ENCODE measurements at regions not wholly inside any gene's neighbourhood (a gene's known extent, or its start where the extent isn't known, plus 50 kb on each side); places are given as distances from the start of the nearest gene placed in this dataset.

DNA sequence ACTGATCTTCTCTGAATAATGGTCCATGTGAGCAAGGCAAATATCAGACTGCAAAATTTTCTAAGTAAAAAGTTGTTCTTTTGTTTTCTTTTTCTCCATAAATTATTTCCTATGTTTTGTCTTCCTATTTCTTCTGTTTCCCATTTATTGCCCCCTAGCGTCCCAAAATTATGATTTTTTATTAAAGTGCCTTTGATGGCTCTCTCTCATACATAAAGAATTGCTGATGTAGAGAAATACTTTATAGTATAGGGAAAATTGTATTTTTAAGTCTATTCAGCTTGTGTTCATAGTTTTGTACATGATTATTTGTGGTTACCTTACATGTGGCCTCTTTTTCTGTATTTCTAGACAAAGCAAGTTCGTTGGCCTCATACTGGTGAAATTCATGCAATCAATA, 1031.2 kb downstream of the EFNA5 start:
- Histone ChIP-seq H3K9me3 (ENCODE audit: control insufficient read depth in 1 of 2, insufficient read depth in 1 of 2, low read depth in 1 of 2, low read length in 2 of 2) (no peaks in the 10 kb centered on the region), H4K20me1 (ENCODE audit: insufficient read depth) (no peaks in the 10 kb centered on the region), H3K4me2 (ENCODE audit: low read length) (no peak overlapping the region), H3K79me2 (ENCODE audit: insufficient read depth, low read length) (no peaks in the 10 kb centered on the region), H3K9ac (ENCODE audit: low read length) (no peak overlapping the region), H3K4me1 (ENCODE audit: control insufficient read depth in 1 of 2, insufficient read depth in 2 of 2, low read length in 2 of 2) (no peaks in the 10 kb centered on the region), H3K27me3 (ENCODE audit: insufficient read depth, low read length) (no peaks in the 10 kb centered on the region), H3K4me3 (replicated peaks in 1 of 2; ENCODE audit: low read depth in 1 of 2, low read length in 2 of 2) (no peak overlapping the region), H3K27ac (ENCODE audit: low read depth, low read length) (no peak overlapping the region), H3K36me3 (ENCODE audit: control insufficient read depth in 1 of 2, insufficient read depth in 2 of 2, low read length in 2 of 2) (no peaks in the 10 kb centered on the region), H2AFZ (ENCODE audit: low read depth, low read length, poor library complexity, severe bottlenecking) (no peak overlapping the region), H3K9me2 (ENCODE audit: insufficient read depth) (no peaks in the 10 kb centered on the region)
- POLR2A ChIA-PET, result no interaction called here
- RAD21 ChIA-PET (ENCODE audit: low non-redundant PET in 1 of 2, low total read pairs in 2 of 2, uncharacterized antibody in 2 of 2, unreplicated experiment in 2 of 2), result no interaction called here
- ATAC-seq (no peak), DNase-seq (ENCODE audit: low read depth, low spot score) (no peak)
- BruUV-seq (replicated peaks), result no TSS peak
- intact Hi-C loops (cut with micrococcal nuclease), result no loop called here
- no peak for TF ChIP-seq ELF1 (IDR thresholded peaks at IDR 0.05; ENCODE audit: borderline replicate concordance, low read depth)
- TF ChIP-seq, protein P1, sequence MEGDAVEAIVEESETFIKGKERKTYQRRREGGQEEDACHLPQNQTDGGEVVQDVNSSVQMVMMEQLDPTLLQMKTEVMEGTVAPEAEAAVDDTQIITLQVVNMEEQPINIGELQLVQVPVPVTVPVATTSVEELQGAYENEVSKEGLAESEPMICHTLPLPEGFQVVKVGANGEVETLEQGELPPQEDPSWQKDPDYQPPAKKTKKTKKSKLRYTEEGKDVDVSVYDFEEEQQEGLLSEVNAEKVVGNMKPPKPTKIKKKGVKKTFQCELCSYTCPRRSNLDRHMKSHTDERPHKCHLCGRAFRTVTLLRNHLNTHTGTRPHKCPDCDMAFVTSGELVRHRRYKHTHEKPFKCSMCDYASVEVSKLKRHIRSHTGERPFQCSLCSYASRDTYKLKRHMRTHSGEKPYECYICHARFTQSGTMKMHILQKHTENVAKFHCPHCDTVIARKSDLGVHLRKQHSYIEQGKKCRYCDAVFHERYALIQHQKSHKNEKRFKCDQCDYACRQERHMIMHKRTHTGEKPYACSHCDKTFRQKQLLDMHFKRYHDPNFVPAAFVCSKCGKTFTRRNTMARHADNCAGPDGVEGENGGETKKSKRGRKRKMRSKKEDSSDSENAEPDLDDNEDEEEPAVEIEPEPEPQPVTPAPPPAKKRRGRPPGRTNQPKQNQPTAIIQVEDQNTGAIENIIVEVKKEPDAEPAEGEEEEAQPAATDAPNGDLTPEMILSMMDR (IDR thresholded peaks at IDR 0.05 in 2 of 3, conservative IDR thresholded peaks at IDR 0.05 in 1 of 3; ENCODE audit: borderline replicate concordance in 1 of 3, insufficient read depth in 1 of 3, low read depth in 2 of 3, low read length in 2 of 3), result 0 out of 6 replicates have a peak, but pooled peaks of 1 of the 3 experiments have one; percentile 6
- CTCF ChIA-PET, result no interaction called here

DNA sequence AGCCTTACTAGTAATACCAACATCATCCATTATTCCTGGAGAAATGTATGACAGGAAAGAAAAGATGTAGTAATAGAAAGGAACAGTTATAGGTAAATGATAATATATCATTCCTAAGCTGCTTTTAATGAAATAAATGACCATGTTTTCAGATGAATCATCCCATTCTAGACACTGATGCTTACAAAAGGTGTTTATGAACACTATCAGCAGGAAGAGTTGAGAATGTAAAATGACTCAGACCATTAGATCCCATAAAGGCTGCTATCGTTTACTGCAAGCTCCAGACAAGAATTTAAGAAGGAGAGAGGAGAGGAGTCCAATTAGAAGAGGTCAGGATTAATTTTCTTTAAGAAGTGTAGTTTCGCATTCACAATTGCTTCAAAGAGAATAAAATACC, 1033.5 kb downstream of the EFNA5 start:
- Histone ChIP-seq H3K4me1 (ENCODE audit: control insufficient read depth in 1 of 2, insufficient read depth in 2 of 2, low read length in 2 of 2) (no peaks in the 10 kb centered on the region), H3K79me2 (ENCODE audit: insufficient read depth, low read length) (no peaks in the 10 kb centered on the region), H2AFZ (ENCODE audit: low read depth, low read length, poor library complexity, severe bottlenecking) (no peak overlapping the region), H3K4me3 (replicated peaks in 1 of 2; ENCODE audit: low read depth in 1 of 2, low read length in 2 of 2) (no peak overlapping the region), H3K4me2 (ENCODE audit: low read length) (no peak overlapping the region), H3K9ac (ENCODE audit: low read length) (no peak overlapping the region), H4K20me1 (ENCODE audit: insufficient read depth) (no peaks in the 10 kb centered on the region), H3K9me2 (ENCODE audit: insufficient read depth) (no peaks in the 10 kb centered on the region), H3K36me3 (ENCODE audit: control insufficient read depth in 1 of 2, insufficient read depth in 2 of 2, low read length in 2 of 2) (no peaks in the 10 kb centered on the region), H3K27ac (ENCODE audit: low read depth, low read length) (no peak overlapping the region), H3K27me3 (ENCODE audit: insufficient read depth, low read length) (no peaks in the 10 kb centered on the region), H3K9me3 (ENCODE audit: control insufficient read depth in 1 of 2, insufficient read depth in 1 of 2, low read depth in 1 of 2, low read length in 2 of 2) (no peaks in the 10 kb centered on the region)
- intact Hi-C loops (cut with micrococcal nuclease), result no loop called here
- ChIA-PET POLR2A (no interaction called here), RAD21 (ENCODE audit: low non-redundant PET in 1 of 2, low total read pairs in 2 of 2, uncharacterized antibody in 2 of 2, unreplicated experiment in 2 of 2) (no interaction called here), CTCF (no interaction called here)
- no peak for ATAC-seq
- no peak for DNase-seq (ENCODE audit: low read depth, low spot score)
- BruUV-seq (replicated peaks), result no TSS peak
- TF ChIP-seq ZNF274 (IDR thresholded peaks at IDR 0.05; ENCODE audit: low read depth, low read length) (no peak), TCF7L2 (IDR thresholded peaks at IDR 0.05; ENCODE audit: borderline replicate concordance, extremely low read depth, insufficient read depth, insufficient read length) (no peak), JUND (IDR thresholded peaks at IDR 0.05) (no peak), YY1 (IDR thresholded peaks at IDR 0.05; ENCODE audit: extremely low read depth, insufficient replicate concordance, low read depth, low read length) (no peak), ATF3 (IDR thresholded peaks at IDR 0.05) (no peak), CEBPB (IDR thresholded peaks at IDR 0.05; ENCODE audit: low read depth) (no peak), EZH2 (IDR thresholded peaks at IDR 0.05) (no peak), SP1 (IDR thresholded peaks at IDR 0.05; ENCODE audit: low read depth) (no peak), EZH2phosphoT487 (IDR thresholded peaks at IDR 0.05; ENCODE audit: borderline replicate concordance) (no peak), ZFX (IDR thresholded peaks at IDR 0.05) (no peak), POLR2A (IDR thresholded peaks at IDR 0.05; ENCODE audit: borderline replicate concordance, extremely low read depth, insufficient read depth, insufficient read length) (no peak), RAD21 (IDR thresholded peaks at IDR 0.05; ENCODE audit: low read depth) (no peak)
- TF ChIP-seq, protein P1 (IDR thresholded peaks at IDR 0.05 in 2 of 3, conservative IDR thresholded peaks at IDR 0.05 in 1 of 3; ENCODE audit: borderline replicate concordance in 1 of 3, insufficient read depth in 1 of 3, low read depth in 2 of 3, low read length in 2 of 3), result no peak
- TF ChIP-seq, protein P2, sequence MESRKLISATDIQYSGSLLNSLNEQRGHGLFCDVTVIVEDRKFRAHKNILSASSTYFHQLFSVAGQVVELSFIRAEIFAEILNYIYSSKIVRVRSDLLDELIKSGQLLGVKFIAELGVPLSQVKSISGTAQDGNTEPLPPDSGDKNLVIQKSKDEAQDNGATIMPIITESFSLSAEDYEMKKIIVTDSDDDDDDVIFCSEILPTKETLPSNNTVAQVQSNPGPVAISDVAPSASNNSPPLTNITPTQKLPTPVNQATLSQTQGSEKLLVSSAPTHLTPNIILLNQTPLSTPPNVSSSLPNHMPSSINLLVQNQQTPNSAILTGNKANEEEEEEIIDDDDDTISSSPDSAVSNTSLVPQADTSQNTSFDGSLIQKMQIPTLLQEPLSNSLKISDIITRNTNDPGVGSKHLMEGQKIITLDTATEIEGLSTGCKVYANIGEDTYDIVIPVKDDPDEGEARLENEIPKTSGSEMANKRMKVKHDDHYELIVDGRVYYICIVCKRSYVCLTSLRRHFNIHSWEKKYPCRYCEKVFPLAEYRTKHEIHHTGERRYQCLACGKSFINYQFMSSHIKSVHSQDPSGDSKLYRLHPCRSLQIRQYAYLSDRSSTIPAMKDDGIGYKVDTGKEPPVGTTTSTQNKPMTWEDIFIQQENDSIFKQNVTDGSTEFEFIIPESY (IDR thresholded peaks at IDR 0.05; ENCODE audit: extremely low read depth, insufficient replicate concordance, low read length), result no peak

Measured in HCT116 (cell line).